COLO829 (cell line): ENCODE measurements at regions not wholly inside any gene's neighbourhood (a gene's known extent, or its start where the extent isn't known, plus 50 kb on each side); places are given as distances from the start of the nearest gene placed in this dataset.
"Not testable (repeated sequence)": the region's sequence is repeated elsewhere in the genome, so short reads cannot be mapped to it uniquely, and the experiment has no call there.

Experiments used
- DNase-seq: peaks from one replicate; pipeline ENCODE4 v3.0.0; 2012; ENCODE audit warnings: low spot score

DNA sequence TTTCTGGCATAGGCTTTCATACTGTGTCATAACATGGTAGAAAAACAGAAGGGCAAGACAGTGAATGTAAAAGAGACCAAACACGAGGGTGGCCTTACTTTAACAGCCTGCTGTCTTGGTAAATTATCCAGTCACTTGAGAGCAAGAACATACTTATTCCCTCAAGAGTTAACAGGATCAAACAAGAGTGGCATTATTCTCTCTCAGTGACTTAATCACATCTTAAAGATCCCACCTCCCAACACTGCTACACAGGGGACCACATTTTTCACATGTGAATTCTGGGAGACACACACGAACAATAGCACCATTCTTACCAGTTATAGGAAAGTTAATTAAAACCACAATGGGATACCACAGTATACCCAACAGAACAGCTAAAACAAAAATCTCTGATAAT, 898.0 kb upstream of the C9orf72 start:
- DNase-seq = peak; percentile 2

GRCh38 chr9:28487561-28487960, 914.3 kb upstream of the C9orf72 start:
- DNase-seq = no peak

GRCh38 chr9:28491121-28491520, 917.8 kb upstream of the C9orf72 start:
- no peak for DNase-seq

DNA sequence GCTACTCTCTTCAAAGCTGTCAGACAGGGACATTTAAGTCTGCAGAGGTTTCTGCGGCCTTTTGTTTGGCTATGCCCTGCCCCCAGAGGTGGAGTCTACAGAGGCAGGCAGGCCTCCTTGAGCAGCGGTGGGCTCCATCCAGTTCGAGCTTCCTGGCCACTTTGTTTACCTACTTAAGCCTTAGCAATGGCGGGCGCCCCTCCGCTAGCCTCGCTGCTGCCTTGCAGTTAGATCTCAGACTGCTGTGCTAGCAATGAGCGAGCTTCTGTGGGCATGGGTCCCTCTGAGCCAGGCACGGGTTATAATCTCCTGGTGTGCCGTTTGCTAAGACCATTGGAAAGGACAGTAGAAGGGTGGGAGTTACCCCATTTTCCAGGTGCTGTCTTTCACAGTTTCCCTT, 924.9 kb upstream of the C9orf72 start:
- not testable (repeated sequence) for DNase-seq

GRCh38 chr9:28502189-28502588, 928.9 kb upstream of the C9orf72 start:
- no peak for DNase-seq

DNA sequence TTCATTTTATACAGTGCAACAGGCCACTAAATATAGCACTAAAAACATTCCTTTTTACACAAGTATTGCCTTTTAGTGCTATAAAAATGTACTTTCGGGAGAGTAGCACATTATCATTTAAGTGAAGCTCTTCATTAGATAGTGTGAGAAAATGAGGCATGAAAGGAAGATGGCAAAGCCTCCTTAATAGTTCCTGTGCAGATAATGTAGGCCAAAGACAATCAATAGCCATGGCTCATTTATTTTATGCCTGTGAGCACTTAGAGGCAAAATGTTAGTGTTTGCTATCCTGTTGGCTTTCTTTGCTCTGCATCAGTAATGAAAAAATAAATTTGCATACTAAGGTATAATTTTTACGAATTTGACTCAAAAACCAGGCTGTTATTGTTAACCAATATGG, 929.5 kb upstream of the C9orf72 start:
- no peak for DNase-seq

GRCh38 chr9:28503573-28503972, 930.3 kb upstream of the C9orf72 start:
- no peak for DNase-seq

- DNase-seq = no peak
These were observed 945.2 kb upstream of the C9orf72 start for GRCh38 chr9:28518439-28518838.

DNA sequence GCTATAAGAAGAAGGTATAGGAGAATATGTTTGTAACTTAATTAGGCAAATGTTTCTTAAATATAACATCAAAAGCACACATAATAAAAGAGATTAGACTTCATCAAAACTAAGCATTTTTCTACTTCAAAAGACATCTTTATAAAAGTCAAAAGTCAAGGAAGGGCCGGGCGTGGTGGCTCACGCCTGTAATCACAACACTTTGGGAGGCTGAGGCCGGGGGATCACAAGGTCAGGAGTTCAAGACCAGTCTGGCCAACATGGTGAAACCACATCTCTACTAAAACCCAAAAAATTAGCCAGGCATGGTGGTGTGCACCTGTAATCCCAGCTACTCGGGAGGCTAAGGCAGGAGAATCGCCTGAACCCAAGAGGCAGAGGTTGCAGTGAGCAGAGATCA, 951.0 kb upstream of the C9orf72 start:
- not testable (repeated sequence) for DNase-seq

DNA sequence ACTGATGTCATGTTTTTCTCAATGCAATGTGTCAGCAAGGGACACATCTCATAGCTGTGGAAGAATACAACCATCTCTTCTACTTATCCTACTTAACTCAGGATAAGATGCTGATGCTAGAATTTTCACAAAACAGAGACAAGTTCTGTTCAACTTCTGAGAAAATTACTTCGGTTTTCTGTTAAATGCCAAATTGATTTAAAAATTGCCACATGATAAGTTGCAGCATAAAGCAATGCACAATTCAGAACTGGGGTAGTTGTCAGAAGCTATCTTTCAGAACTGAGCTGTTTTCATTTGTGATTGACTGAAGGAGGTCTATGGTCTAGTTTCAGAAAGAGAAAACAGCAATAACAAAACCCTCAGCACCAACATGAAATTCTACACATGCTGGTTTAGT, 954.8 kb upstream of the C9orf72 start:
- DNase-seq = no peak

DNA sequence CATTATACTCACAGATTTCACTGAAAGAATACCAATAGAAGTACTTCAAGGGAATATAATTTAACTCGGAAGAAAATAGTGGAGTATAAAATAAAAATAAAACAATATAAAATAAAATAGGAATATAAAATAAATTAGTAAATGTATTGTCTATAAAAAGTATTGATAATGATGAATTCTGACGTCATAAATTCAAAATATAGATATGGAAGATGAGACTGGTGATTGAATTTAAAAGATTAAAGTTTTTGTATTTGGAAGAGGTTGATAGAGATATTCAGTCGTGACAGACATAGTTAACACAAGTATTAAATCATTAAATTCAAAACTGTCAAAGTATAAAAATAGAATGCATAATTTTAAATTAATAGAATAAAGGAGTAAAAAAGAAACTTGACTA, 964.9 kb upstream of the C9orf72 start:
- no peak for DNase-seq

DNA sequence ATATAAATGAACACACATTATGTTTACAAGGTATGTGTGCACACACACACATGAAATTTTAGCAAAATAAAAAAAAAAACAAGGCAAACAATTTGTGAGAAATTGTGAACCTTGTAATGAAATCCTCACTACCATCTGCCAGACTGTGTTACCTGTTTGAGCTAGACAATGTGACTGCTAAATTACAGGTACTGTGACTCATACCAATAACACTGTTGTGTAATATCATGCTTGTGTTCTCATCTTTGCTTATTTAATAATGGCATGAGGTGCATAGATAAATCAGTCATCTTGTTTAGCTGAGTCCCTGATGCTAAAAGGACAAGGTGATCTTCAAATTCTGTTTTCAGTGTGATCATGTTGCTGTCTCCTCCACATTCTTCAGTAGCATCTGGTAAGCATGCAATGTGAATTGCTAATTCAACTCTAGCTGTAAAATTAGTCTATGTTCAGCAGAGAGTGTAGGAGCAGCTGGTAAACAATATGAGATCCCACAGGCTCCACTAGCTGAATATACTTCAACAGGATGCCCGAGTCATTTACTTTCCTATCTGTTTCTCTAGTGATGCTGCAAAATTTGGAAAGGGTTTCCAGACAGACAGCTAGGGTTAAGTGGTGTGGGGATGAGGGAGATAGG, 966.3 kb upstream of the C9orf72 start:
- no peak for DNase-seq

DNA sequence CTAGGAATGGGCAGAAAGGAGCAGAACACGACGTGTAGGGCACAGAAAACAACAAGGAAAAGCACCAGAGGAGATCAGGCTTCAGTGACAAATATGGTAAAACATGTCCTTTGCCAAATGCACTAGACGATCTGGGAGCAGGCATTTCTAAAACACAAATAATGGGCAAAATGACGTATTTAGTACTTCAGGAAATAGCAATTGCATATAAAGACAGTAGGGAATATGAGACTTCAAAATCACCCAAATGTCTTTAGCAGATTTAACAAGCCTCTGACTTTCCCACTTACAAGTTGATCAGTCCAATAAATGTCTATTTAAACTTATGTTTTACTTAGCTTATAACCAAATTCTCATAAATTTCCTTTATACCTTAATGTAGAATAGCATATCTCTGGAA, 969.6 kb upstream of the C9orf72 start:
- DNase-seq = no peak

DNA sequence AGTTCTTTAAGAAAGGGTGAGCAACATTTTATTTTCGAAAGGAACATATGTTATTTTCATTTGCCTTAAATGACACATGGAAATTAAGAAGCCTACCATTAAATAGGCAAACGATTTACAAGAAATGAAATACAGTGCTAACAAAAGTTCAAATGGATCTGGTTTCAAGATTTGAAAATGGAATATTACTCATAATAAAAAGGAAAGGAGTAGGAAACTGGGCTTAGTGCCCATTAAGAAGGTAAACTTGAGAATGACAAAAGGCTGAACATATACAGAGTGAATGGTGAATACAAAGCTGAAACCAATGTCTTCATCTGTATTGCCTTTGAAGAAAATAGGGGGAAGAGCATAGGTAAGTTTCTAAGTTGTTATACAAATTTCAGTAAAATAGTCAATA, 974.2 kb upstream of the C9orf72 start:
- no peak for DNase-seq

- DNase-seq = no peak
These were observed 990.1 kb upstream of the C9orf72 start for GRCh38 chr9:28563291-28563934.

GRCh38 chr9:28583832-28584231, 1010.6 kb upstream of the C9orf72 start:
- no peak for DNase-seq

DNA sequence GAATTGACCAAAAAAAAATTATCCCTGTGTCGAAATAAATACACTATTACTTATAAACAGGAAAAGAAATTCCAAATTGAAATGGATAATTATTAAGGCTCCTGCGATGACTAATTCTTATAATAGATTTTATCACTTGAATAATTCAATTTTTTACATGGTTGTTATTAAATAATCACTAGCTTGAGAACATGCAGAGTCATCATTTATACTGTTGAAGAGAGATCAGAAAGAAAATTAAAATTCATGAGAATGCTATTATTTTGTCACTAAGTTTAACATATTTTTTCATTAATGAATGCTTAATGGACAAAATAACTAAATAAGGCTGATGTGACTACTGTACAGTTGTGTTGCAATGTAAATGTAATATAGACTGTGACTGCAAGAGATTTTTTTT, 1011.3 kb upstream of the C9orf72 start:
- no peak for DNase-seq

DNA sequence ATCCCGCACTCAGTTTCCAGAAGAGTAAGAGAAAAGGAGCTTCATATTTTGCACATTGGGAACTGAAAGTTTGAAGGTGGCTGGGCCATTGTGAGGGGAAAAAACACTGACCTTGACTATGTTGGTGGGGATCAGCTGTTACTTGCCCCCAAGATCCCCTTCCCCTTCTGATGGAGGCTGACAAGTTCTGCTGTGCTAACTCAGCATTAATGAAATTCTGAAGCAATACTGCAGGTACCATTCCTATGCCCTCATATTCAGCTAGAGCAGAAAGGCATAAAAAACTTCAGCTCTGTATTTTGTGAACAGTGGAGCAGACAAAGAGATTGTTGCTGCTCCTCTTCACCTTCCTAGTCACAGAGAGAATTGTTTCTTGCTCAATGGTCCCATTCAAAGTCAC, 1013.8 kb upstream of the C9orf72 start:
- no peak for DNase-seq

GRCh38 chr9:28598408-28598807, 1025.1 kb upstream of the C9orf72 start:
- DNase-seq = no peak

GRCh38 chr9:28600226-28600625, 1026.9 kb upstream of the C9orf72 start:
- DNase-seq = no peak

DNA sequence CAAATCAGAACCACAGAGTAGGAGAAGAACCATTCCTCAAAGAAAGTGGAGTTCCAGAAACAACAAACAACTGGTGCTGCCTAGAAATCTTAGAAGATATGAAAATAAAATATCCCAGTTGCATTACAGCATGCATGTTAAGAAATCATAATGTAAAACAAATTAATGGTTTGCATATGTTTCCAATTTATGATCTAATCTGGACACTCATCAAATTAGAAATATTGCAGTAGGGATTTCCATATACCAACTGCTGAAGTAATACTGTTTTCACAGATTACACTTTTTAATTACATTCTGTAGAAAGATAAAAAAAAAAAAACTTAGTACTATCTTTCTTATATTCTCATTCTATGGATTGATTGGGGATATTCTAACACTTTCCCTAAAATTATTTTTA, 1034.6 kb upstream of the C9orf72 start:
- no peak for DNase-seq

DNA sequence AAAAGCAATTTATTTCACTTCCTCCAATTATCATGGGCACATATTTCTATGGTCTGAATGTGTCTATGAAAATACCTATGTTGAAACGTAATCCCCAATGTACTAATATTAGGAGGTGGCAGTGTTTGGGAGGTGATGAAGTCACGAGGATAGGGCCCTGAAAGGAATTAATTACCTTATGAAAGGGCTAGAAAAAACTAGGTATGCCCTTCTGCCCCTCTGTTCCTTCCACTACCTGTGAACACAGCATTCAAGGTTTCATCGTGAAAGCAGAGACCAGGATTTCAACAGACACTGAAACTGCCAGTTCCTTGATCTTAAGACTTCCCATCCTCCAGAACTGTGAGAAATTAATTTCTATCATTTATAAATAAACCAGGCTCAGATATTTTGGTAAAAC, 1037.1 kb upstream of the C9orf72 start:
- no peak for DNase-seq

- DNase-seq = no peak
These were observed 1043.0 kb upstream of the C9orf72 start for GRCh38 chr9:28616310-28616709.

DNA sequence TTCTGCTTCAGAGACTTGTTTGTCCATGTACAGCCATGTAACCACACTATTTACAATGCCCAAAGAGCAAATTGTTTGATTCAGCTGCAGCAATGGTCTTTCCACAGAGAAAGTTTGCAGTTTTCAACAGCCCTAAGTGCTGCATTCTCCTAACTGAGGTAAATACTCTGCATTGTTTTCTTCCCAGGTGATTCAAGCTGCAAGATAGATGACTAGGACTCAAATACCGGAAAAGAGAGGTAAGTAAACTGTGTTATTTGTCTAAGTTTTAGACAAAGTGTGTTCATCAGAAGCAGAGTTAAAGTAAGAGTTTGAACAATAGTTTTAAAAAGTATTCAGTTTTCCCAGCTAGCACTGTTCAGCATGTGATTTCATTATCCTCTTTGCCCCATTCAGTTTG, 1046.7 kb upstream of the C9orf72 start:
- DNase-seq = no peak
